HG03066 (cell line): ENCODE measurements at regions not wholly inside any gene's neighbourhood (a gene's known extent, or its start where the extent isn't known, plus 50 kb on each side); places are given as distances from the start of the nearest gene placed in this dataset.

Experiments
- ATAC-seq: cut with Tn5 transposase; IDR thresholded peaks from one replicate; pipeline ENCODE4 v1.9.1; 2021; ENCODE audit warnings: low read depth; ENCODE audit not compliant: unreplicated experiment

GRCh38 chr4:24312261-24312913, 272.0 kb downstream of the DHX15 start:
- no peak for ATAC-seq

- ATAC-seq: no peak
These were observed 280.4 kb downstream of the DHX15 start for GRCh38 chr4:24303926-24304325.

GRCh38 chr4:24298911-24299310, 285.4 kb downstream of the DHX15 start:
- no peak for ATAC-seq

- no peak for ATAC-seq
These were observed 297.3 kb downstream of the DHX15 start for GRCh38 chr4:24287096-24287495.

- ATAC-seq: no peak
These were observed 298.6 kb downstream of the DHX15 start for GRCh38 chr4:24285759-24286158.

GRCh38 chr4:24282446-24282845, 301.9 kb downstream of the DHX15 start:
- no peak for ATAC-seq

GRCh38 chr4:24279911-24280375, 304.4 kb downstream of the DHX15 start:
- ATAC-seq: no peak

GRCh38 chr4:24279469-24279868, 304.9 kb downstream of the DHX15 start:
- no peak for ATAC-seq

GRCh38 chr4:24278693-24279092, 305.7 kb downstream of the DHX15 start:
- ATAC-seq: no peak

- no peak for ATAC-seq
These were observed 309.9 kb downstream of the DHX15 start for GRCh38 chr4:24274381-24274941.

GRCh38 chr4:24273136-24273535, 311.2 kb downstream of the DHX15 start:
- ATAC-seq: no peak

- ATAC-seq: no peak
These were observed 317.2 kb downstream of the DHX15 start for GRCh38 chr4:24266951-24267722.

- ATAC-seq: no peak
These were observed 318.4 kb downstream of the DHX15 start for GRCh38 chr4:24265989-24266388.

GRCh38 chr4:24262616-24263015, 321.7 kb downstream of the DHX15 start:
- ATAC-seq: no peak

- no peak for ATAC-seq
These were observed 322.3 kb downstream of the DHX15 start for GRCh38 chr4:24262084-24262483.

- ATAC-seq: no peak
These were observed 323.3 kb downstream of the DHX15 start for GRCh38 chr4:24260923-24261564.

GRCh38 chr4:24260133-24260715, 324.1 kb downstream of the DHX15 start:
- no peak for ATAC-seq

GRCh38 chr4:24256547-24256946, 327.8 kb downstream of the DHX15 start:
- ATAC-seq: no peak

GRCh38 chr4:24256066-24256465, 328.3 kb downstream of the DHX15 start:
- ATAC-seq: no peak

- no peak for ATAC-seq
These were observed 332.2 kb downstream of the DHX15 start for GRCh38 chr4:24252121-24252520.

- ATAC-seq: no peak
These were observed 332.8 kb downstream of the DHX15 start for GRCh38 chr4:24251589-24251988.
